Smooth muscle cell (in vitro differentiated cells): ENCODE measurements at regions not wholly inside any gene's neighbourhood (a gene's known extent, or its start where the extent isn't known, plus 50 kb on each side); places are given as distances from the start of the nearest gene placed in this dataset.

Experiments
- DNase-seq: peaks from one replicate; lab custom pipeline; 2025; ENCODE audit not compliant: unreplicated experiment; lab: John Stamatoyannopoulos, UW
- H2AFZ ChIP-seq: fragments of 200-600 bp; sonication (generic); 2 replicates; pipeline ENCODE4 v1.6.0; 2016; ENCODE audit warnings: antibody characterized with exemption, low read depth, mild to moderate bottlenecking
- H3F3A ChIP-seq: fragments of 200-600 bp; sonication (generic); 2 replicates; pipeline ENCODE4 v1.6.0; 2017; ENCODE audit warnings: antibody characterized with exemption, low read depth
- H3K27ac ChIP-seq: fragments of 200-600 bp; sonication (generic); 2 replicates; pipeline ENCODE4 v1.5.1; 2016; ENCODE audit warnings: low read depth, mild to moderate bottlenecking
- H3K27me3 ChIP-seq: fragments of 200-600 bp; sonication (generic); 2 replicates; pipeline ENCODE4 v1.6.1; 2016; ENCODE audit warnings: low read depth, mild to moderate bottlenecking
- H3K36me3 ChIP-seq: fragments of 200-600 bp; sonication (generic); 2 replicates; pipeline ENCODE4 v1.5.1; 2016; ENCODE audit warnings: low read depth
- H3K4me1 ChIP-seq: fragments of 200-600 bp; sonication (generic); 2 replicates; pipeline ENCODE4 v1.5.1; 2016; ENCODE audit warnings: low read depth
- H3K4me2 ChIP-seq: fragments of 200-600 bp; sonication (generic); 2 replicates; pipeline ENCODE4 v1.6.0; 2016; ENCODE audit warnings: mild to moderate bottlenecking
- H3K4me3 ChIP-seq: fragments of 200-600 bp; sonication (generic); 2 replicates; pipeline ENCODE4 v1.5.1; 2016; ENCODE audit warnings: mild to moderate bottlenecking
- H3K79me2 ChIP-seq: fragments of 200-600 bp; sonication (generic); 2 replicates; pipeline ENCODE4 v1.6.0; 2016; ENCODE audit warnings: low read depth, mild to moderate bottlenecking
- H3K9ac ChIP-seq: fragments of 200-600 bp; sonication (generic); 2 replicates; pipeline ENCODE4 v1.6.0; 2016; ENCODE audit warnings: low read depth
- H3K9me3 ChIP-seq: fragments of 200-600 bp; sonication (generic); replicated peaks from 2 replicates; pipeline ENCODE4 v1.5.1; 2016; ENCODE audit warnings: low read depth
- H4K20me1 ChIP-seq: fragments of 200-600 bp; sonication (generic); 2 replicates; pipeline ENCODE4 v1.6.0; 2016; ENCODE audit warnings: low read depth
- WGBS: methylation state at CpG from one replicate; pipeline ENCODE4 v1.1.7; 2016; ENCODE audit warnings: low lambda C conversion rate; 5-methylcytosine and 5-hydroxymethylcytosine counted together
- TF ChIP-seq, protein P1 (sequence below): fragments of 200-600 bp; sonication (generic); IDR thresholded peaks from 2 replicates; pipeline ENCODE4 v1.5.1; 2017; ENCODE audit warnings: borderline replicate concordance, mild to moderate bottlenecking, antibody characterized with exemption; ENCODE audit not compliant: insufficient read depth, poor library complexity, severe bottlenecking

DNA sequence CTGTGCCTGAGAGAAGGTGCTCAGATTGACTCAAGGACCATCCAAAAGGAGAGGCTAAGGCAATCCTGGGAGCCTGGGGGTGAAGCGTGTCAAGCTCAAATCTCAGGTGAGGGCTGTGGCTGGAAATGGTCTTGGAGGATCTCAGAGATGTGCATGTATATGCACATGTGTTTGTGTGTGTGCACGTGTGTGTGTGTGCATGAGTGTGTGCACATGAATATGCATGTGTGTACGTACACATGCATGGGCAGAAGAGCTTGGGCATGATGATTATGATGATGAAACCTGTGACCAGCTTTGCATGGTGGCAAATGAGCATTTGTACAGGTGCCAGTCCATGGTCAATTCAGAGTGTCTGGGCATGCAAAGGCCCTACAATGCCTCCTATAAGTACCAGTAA, 326.6 kb downstream of the CXCL12 start:
- H3K79me2 ChIP-seq = no peaks in the 10 kb centered on the region
- H3K27ac ChIP-seq = no peak overlapping the region
- no peak for DNase-seq
- no peaks in the 10 kb centered on the region for H3K27me3 ChIP-seq
- no peak overlapping the region for H2AFZ ChIP-seq
- WGBS = 96% methylated on average over 3 of the region's 3 CpGs
- no peaks in the 10 kb centered on the region for H3F3A ChIP-seq
- H3K9me3 ChIP-seq = no peaks in the 10 kb centered on the region
- H3K4me1 ChIP-seq = peaks cover 4% of the 10 kb centered on the region
- H4K20me1 ChIP-seq = no peaks in the 10 kb centered on the region
- H3K36me3 ChIP-seq = no peaks in the 10 kb centered on the region
- TF ChIP-seq, protein P1, sequence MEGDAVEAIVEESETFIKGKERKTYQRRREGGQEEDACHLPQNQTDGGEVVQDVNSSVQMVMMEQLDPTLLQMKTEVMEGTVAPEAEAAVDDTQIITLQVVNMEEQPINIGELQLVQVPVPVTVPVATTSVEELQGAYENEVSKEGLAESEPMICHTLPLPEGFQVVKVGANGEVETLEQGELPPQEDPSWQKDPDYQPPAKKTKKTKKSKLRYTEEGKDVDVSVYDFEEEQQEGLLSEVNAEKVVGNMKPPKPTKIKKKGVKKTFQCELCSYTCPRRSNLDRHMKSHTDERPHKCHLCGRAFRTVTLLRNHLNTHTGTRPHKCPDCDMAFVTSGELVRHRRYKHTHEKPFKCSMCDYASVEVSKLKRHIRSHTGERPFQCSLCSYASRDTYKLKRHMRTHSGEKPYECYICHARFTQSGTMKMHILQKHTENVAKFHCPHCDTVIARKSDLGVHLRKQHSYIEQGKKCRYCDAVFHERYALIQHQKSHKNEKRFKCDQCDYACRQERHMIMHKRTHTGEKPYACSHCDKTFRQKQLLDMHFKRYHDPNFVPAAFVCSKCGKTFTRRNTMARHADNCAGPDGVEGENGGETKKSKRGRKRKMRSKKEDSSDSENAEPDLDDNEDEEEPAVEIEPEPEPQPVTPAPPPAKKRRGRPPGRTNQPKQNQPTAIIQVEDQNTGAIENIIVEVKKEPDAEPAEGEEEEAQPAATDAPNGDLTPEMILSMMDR = no peak
- no peak overlapping the region for H3K9ac ChIP-seq
- H3K4me3 ChIP-seq = no peak overlapping the region
- H3K4me2 ChIP-seq = no peak overlapping the region

DNA sequence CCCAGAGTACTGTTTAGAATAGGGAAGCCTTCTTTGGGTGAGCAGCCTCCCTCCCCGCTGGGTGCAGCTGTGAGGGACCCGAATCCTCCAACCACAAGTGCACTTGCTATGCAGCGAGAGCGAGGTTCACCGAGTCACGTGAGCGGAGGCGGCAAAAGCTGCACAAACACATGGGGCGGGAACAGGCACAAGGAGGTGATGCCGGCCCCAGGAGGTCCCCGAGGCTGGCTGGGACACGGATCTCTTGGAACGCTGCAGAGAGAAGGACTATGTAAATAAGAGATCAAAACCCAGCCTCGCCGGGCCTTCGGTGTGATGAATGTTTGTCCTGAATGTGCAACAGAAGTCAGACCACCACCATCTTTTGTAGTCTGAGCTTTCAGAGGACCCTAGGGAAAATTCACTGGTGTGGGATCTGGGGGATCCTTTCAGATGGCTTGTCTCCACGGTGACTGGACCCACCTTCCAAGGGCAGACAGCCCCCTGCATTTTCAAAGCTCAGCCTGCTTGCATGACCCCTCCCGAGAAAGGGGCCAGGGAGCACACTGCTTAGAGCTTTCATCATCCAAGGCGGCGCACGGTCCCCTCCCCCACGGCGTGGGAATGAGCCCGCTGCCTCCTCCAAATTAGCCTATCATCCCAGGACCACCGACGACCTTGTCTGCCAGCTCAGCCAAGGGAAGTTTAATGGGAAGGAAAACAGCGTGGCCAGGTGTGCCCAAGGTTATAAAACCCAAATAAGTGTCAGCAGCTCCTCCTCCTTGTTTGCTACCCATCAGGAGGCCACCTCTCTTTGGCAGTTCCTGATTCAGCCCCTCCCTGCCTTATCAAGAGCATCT, 327.7 kb downstream of the CXCL12 start:
- H4K20me1 ChIP-seq = no peaks in the 10 kb centered on the region
- TF ChIP-seq, protein P1 = no peak
- no peaks in the 10 kb centered on the region for H3K9me3 ChIP-seq
- no peak overlapping the region for H2AFZ ChIP-seq
- H3K79me2 ChIP-seq = no peaks in the 10 kb centered on the region
- no peak overlapping the region for H3K4me3 ChIP-seq
- H3K4me2 ChIP-seq = no peak overlapping the region
- no peaks in the 10 kb centered on the region for H3F3A ChIP-seq
- H3K9ac ChIP-seq = no peak overlapping the region
- peaks cover 4% of the 10 kb centered on the region for H3K4me1 ChIP-seq
- no peak for DNase-seq
- H3K36me3 ChIP-seq = no peaks in the 10 kb centered on the region
- no peak overlapping the region for H3K27ac ChIP-seq
- WGBS = 84% methylated on average over 27 of the region's 27 CpGs
- H3K27me3 ChIP-seq = no peaks in the 10 kb centered on the region

DNA sequence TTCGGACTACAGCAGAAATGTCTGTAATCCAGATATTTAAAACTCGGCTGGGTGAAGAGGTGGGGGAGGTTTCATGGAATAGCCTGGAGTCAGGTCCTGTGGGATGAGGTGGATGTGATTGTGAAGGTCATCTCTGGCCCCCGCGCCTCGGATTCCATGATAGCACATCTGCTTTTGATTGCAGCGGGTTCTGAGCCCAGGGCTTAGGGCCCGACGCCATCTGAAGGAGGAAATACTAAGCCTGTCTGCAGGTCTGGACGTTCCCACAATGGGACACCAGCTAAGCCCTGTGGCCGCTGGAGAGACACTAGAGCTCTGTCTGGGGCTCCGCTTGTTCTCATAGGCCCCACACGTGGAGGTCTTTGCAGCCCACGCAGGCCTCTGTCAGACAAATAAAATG, 328.7 kb downstream of the CXCL12 start:
- Histone ChIP-seq H3K9me3 (no peaks in the 10 kb centered on the region), H3K4me2 (peak overlapping the region; percentile 31), H3K79me2 (no peaks in the 10 kb centered on the region), H3K4me1 (peaks cover 4% of the 10 kb centered on the region), H4K20me1 (no peaks in the 10 kb centered on the region), H3K4me3 (no peak overlapping the region), H3K27me3 (no peaks in the 10 kb centered on the region), H3K9ac (no peak overlapping the region), H3F3A (no peaks in the 10 kb centered on the region), H2AFZ (no peak overlapping the region), H3K36me3 (no peaks in the 10 kb centered on the region), H3K27ac (no peak overlapping the region)
- 32% methylated on average over 13 of the region's 13 CpGs for WGBS
- TF ChIP-seq, protein P1 = no peak
- DNase-seq = no peak

DNA sequence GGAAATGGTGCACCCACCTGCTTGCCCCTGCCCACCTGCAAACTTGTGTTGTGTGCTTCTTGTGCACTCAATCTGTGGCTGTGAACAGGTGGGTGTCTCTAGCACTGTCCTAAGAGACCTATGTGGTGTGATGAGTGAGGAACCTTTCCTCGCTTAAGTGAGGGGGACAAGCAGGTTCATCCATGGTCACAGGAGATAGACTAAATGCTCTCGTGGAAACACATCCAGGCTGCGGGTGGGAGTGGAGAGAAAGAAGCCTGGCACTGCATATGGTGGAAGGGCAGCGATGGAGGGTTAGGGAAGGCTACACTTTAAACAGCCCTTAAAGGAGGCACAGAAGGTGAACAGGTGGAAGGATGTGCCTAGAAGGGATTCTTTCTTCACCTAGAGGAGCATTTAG, 330.9 kb downstream of the CXCL12 start:
- no peaks in the 10 kb centered on the region for H4K20me1 ChIP-seq
- no peaks in the 10 kb centered on the region for H3K36me3 ChIP-seq
- TF ChIP-seq, protein P1 = no peak
- no peak overlapping the region for H3K4me2 ChIP-seq
- H3K4me1 ChIP-seq = peaks cover 4% of the 10 kb centered on the region
- no peaks in the 10 kb centered on the region for H3K27me3 ChIP-seq
- H3K9ac ChIP-seq = no peak overlapping the region
- H3K4me3 ChIP-seq = no peak overlapping the region
- no peak overlapping the region for H2AFZ ChIP-seq
- H3K79me2 ChIP-seq = no peaks in the 10 kb centered on the region
- no peak overlapping the region for H3K27ac ChIP-seq
- 95% methylated on average over 4 of the region's 4 CpGs for WGBS
- no peak for DNase-seq
- no peaks in the 10 kb centered on the region for H3K9me3 ChIP-seq
- H3F3A ChIP-seq = no peaks in the 10 kb centered on the region
